ENCODE measurements at regions not wholly inside any gene's neighbourhood (a gene's known extent, or its start where the extent isn't known, plus 50 kb on each side); places are given as distances from the start of the nearest gene placed in this dataset.
A peak's percentile ranks its signal among the peaks of the same experiment; 100 is the strongest.

- H3K27me3 Mint-ChIP-seq (ENCODE audit: insufficient read depth, unreplicated experiment), result peaks cover 29% of the 10 kb centered on the region
- H3K4me1 Mint-ChIP-seq (ENCODE audit: insufficient read depth, unreplicated experiment), result no peaks in the 10 kb centered on the region
- H3K4me3 Mint-ChIP-seq (ENCODE audit: unreplicated experiment), result no peak overlapping the region
- ChIA-PET CTCF (no interaction called here), POLR2A (interaction anchor here (0.6 kb wide), 1 partner anchor 648 kb away, joined by 3 read pairs; no protein-coding TSS in a partner anchor)
- no peak overlapping the region for H3K27ac Mint-ChIP-seq (ENCODE audit: low read depth, unreplicated experiment)
- DNase-seq (ENCODE audit: unreplicated experiment), result no peak
- no peaks in the 10 kb centered on the region for H3K36me3 Mint-ChIP-seq (ENCODE audit: insufficient read depth, unreplicated experiment)
- TF ChIP-seq, protein P1, sequence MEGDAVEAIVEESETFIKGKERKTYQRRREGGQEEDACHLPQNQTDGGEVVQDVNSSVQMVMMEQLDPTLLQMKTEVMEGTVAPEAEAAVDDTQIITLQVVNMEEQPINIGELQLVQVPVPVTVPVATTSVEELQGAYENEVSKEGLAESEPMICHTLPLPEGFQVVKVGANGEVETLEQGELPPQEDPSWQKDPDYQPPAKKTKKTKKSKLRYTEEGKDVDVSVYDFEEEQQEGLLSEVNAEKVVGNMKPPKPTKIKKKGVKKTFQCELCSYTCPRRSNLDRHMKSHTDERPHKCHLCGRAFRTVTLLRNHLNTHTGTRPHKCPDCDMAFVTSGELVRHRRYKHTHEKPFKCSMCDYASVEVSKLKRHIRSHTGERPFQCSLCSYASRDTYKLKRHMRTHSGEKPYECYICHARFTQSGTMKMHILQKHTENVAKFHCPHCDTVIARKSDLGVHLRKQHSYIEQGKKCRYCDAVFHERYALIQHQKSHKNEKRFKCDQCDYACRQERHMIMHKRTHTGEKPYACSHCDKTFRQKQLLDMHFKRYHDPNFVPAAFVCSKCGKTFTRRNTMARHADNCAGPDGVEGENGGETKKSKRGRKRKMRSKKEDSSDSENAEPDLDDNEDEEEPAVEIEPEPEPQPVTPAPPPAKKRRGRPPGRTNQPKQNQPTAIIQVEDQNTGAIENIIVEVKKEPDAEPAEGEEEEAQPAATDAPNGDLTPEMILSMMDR (IDR thresholded peaks at IDR 0.05; ENCODE audit: unreplicated experiment), result no peak
- no TSS peak for BruUV-seq (replicated peaks)
- intact Hi-C loops (cut with micrococcal nuclease), result no loop called here
- H3K9me3 Mint-ChIP-seq (ENCODE audit: unreplicated experiment), result no peaks in the 10 kb centered on the region
Measured at GRCh38 chr11:87736928-87737327, 438.3 kb downstream of the RAB38 start.

DNA sequence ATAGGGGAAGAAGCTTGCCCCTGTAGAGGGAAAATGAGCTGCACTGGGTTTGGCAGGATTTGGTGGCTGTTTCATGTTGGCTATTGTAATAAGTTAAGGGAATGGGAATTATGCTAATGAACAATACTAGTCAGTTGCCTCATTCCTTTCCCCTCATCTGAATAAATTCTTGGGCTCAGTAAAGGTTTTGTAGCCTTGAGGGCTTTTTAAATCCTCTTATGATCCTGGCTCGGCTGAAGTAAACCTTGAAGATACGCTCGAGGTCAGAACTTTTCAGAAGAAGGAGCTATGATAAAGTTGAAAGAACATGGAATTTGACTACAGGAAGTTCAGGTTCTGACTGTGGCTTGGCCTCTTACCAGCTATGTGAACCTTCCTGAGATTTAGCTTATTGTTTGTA is 448.7 kb downstream of the RAB38 start:
- DNase-seq (ENCODE audit: unreplicated experiment), result no peak
- ChIA-PET POLR2A (no interaction called here), CTCF (interaction anchor here (0.7 to 1.5 kb wide), 3 partner anchors 21 to 1160 kb away, joined by 3 to 4 read pairs (median 3); no protein-coding TSS in a partner anchor)
- Mint-ChIP-seq H3K36me3 (ENCODE audit: insufficient read depth, unreplicated experiment) (no peaks in the 10 kb centered on the region), H3K9me3 (ENCODE audit: unreplicated experiment) (no peaks in the 10 kb centered on the region), H3K4me1 (ENCODE audit: insufficient read depth, unreplicated experiment) (peaks cover 5% of the 10 kb centered on the region), H3K27ac (ENCODE audit: low read depth, unreplicated experiment) (no peak overlapping the region), H3K27me3 (ENCODE audit: insufficient read depth, unreplicated experiment) (peaks cover 10% of the 10 kb centered on the region), H3K4me3 (ENCODE audit: unreplicated experiment) (no peak overlapping the region)
- intact Hi-C loops (cut with micrococcal nuclease), result loop anchor here (1.0 kb wide), 1 partner anchor 15 kb away; no protein-coding TSS in a partner anchor
- TF ChIP-seq, protein P1 (IDR thresholded peaks at IDR 0.05; ENCODE audit: unreplicated experiment), result no peak
- no TSS peak for BruUV-seq (replicated peaks)

GRCh38 chr11:87724358-87724757 is 450.9 kb downstream of the RAB38 start:
- Mint-ChIP-seq H3K36me3 (ENCODE audit: insufficient read depth, unreplicated experiment) (no peaks in the 10 kb centered on the region), H3K9me3 (ENCODE audit: unreplicated experiment) (no peaks in the 10 kb centered on the region), H3K27me3 (ENCODE audit: insufficient read depth, unreplicated experiment) (peaks cover 12% of the 10 kb centered on the region), H3K27ac (ENCODE audit: low read depth, unreplicated experiment) (no peak overlapping the region), H3K4me3 (ENCODE audit: unreplicated experiment) (no peak overlapping the region), H3K4me1 (ENCODE audit: insufficient read depth, unreplicated experiment) (peaks cover 9% of the 10 kb centered on the region)
- no peak for DNase-seq (ENCODE audit: unreplicated experiment)
- TF ChIP-seq, protein P1 (IDR thresholded peaks at IDR 0.05; ENCODE audit: unreplicated experiment), result no peak
- BruUV-seq (replicated peaks), result no TSS peak
- CTCF ChIA-PET, result interaction anchor here (0.7 to 3.5 kb wide), 8 partner anchors 10 to 1163 kb away, joined by 3 to 12 read pairs (median 8); no protein-coding TSS in a partner anchor
- POLR2A ChIA-PET, result no interaction called here
- intact Hi-C loops (cut with micrococcal nuclease), result loop anchor here (5.0 kb wide), 2 partner anchors 372 to 1163 kb away; no protein-coding TSS in a partner anchor

GRCh38 chr11:87722756-87723565 is 452.3 kb downstream of the RAB38 start:
- ChIA-PET CTCF (interaction anchor here (0.5 to 3.5 kb wide), 63 partner anchors 8 to 1182 kb away, joined by 3 to 15 read pairs (median 4); no protein-coding TSS in a partner anchor), POLR2A (interaction anchor here (0.7 kb wide), 1 partner anchor 168 kb away, joined by 4 read pairs; no protein-coding TSS in a partner anchor)
- BruUV-seq (replicated peaks), result no TSS peak
- DNase-seq (ENCODE audit: unreplicated experiment), result peak; percentile 43
- TF ChIP-seq, protein P1 (IDR thresholded peaks at IDR 0.05; ENCODE audit: unreplicated experiment), result peak; percentile 84
- Mint-ChIP-seq H3K4me3 (ENCODE audit: unreplicated experiment) (no peak overlapping the region), H3K4me1 (ENCODE audit: insufficient read depth, unreplicated experiment) (peaks cover 11% of the 10 kb centered on the region), H3K27ac (ENCODE audit: low read depth, unreplicated experiment) (no peak overlapping the region), H3K27me3 (ENCODE audit: insufficient read depth, unreplicated experiment) (peaks cover 12% of the 10 kb centered on the region), H3K9me3 (ENCODE audit: unreplicated experiment) (no peaks in the 10 kb centered on the region), H3K36me3 (ENCODE audit: insufficient read depth, unreplicated experiment) (no peaks in the 10 kb centered on the region)
- intact Hi-C loops (cut with micrococcal nuclease), result loop anchor here (1.0 to 5.0 kb wide), 4 partner anchors 260 to 1164 kb away; no protein-coding TSS in a partner anchor

Measured in MCF 10A (cell line).